ENCODE measurements at regions not wholly inside any gene's neighbourhood (a gene's known extent, or its start where the extent isn't known, plus 50 kb on each side); places are given as distances from the start of the nearest gene placed in this dataset.

DNA sequence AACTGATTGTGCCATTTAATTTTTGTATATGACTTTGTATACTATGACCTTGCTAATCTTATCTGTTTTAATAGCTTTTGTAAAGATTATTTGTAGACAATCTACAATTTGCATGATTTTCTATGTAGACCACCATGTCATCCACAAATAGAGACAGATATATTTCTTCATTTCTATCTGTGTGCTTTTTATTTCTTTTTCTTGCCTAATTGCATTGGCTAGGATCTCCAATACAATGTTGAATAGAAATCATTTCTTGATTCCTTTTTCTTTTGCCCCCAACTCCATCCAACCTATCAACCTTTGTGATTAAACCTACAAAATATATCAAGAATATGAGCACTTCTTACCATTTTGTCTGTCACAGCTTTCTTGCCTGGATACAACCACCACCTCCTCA lies 232.6 kb upstream of the POU3F1 start:
- no peak overlapping the region for H3K4me3 ChIP-seq (ENCODE audit: low read depth, low read length)
- ChIA-PET CTCF (no interaction called here), POLR2A (no interaction called here)
- TF ChIP-seq, protein P1, sequence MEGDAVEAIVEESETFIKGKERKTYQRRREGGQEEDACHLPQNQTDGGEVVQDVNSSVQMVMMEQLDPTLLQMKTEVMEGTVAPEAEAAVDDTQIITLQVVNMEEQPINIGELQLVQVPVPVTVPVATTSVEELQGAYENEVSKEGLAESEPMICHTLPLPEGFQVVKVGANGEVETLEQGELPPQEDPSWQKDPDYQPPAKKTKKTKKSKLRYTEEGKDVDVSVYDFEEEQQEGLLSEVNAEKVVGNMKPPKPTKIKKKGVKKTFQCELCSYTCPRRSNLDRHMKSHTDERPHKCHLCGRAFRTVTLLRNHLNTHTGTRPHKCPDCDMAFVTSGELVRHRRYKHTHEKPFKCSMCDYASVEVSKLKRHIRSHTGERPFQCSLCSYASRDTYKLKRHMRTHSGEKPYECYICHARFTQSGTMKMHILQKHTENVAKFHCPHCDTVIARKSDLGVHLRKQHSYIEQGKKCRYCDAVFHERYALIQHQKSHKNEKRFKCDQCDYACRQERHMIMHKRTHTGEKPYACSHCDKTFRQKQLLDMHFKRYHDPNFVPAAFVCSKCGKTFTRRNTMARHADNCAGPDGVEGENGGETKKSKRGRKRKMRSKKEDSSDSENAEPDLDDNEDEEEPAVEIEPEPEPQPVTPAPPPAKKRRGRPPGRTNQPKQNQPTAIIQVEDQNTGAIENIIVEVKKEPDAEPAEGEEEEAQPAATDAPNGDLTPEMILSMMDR (IDR thresholded peaks at IDR 0.05; ENCODE audit: insufficient read depth, low read length, missing control alignments) = no peak
- DNase-seq (ENCODE audit: low read depth, low spot score) = no peak

DNA sequence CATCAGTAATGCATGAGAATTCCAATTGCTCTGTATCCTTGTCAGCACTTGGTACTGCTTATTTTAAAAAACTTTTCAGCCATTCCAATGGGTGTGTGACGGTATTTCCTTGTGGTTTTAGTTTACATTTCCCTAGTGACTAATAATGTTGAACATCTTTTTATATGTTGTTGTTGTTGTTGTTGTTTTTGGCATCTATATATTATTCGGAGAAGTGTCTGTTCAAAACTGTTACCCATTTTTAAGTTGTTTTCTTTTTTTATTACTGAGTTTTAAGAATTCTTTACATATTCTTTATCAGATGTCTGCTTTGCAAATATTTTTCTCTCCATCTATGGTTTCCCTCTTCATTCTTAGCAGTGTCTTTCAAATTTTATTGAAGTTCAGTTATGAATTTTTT lies 231.1 kb upstream of the POU3F1 start:
- no peak overlapping the region for H3K4me3 ChIP-seq (ENCODE audit: low read depth, low read length)
- CTCF ChIA-PET = no interaction called here
- no peak for DNase-seq (ENCODE audit: low read depth, low spot score)
- POLR2A ChIA-PET = no interaction called here
- TF ChIP-seq, protein P1 (IDR thresholded peaks at IDR 0.05; ENCODE audit: insufficient read depth, low read length, missing control alignments) = no peak

DNA sequence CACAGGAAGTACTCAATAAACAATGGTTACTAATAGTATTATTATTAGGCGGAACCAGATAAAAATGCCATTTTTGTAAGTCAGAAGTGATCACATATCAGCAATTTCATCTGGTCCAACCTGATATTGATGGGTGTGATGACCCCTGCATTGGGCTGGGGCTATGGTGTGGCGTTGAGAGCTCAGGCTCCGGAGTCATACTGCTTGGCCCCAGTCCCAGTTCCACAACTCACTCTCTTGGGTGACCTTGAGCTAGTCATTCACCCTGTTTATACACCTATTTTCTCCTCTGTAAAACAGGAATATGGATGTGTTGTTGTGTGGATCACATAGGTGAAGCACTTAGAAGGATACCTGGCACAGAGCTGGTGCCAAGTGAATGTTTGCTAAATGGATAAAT lies 229.4 kb upstream of the POU3F1 start:
- ChIA-PET POLR2A (no interaction called here), CTCF (no interaction called here)
- TF ChIP-seq, protein P1 (IDR thresholded peaks at IDR 0.05; ENCODE audit: insufficient read depth, low read length, missing control alignments) = no peak
- no peak overlapping the region for H3K4me3 ChIP-seq (ENCODE audit: low read depth, low read length)
- DNase-seq (ENCODE audit: low read depth, low spot score) = no peak

DNA sequence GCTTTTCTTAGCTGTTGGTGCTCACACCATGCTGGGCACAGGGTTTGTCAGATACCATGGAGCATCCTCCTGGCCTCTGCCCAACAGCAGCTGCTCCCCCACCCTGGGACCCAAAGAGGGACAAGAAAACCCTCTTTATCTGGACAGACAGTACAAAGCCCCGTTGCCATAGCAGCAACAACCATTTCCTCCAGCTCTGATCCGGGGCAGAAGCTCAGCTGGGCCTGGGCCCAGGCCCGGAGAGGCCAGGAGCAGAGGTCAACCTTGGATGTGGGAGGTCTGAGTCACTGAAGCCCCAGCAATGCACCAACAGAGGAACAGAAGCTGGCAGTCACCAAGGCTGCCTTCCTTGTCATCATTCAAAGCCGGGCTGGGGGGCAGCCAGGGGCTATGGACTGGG lies 228.4 kb upstream of the POU3F1 start:
- ChIA-PET POLR2A (no interaction called here), CTCF (no interaction called here)
- no peak for DNase-seq (ENCODE audit: low read depth, low spot score)
- TF ChIP-seq, protein P1 (IDR thresholded peaks at IDR 0.05; ENCODE audit: insufficient read depth, low read length, missing control alignments) = no peak
- H3K4me3 ChIP-seq (ENCODE audit: low read depth, low read length) = no peak overlapping the region

DNA sequence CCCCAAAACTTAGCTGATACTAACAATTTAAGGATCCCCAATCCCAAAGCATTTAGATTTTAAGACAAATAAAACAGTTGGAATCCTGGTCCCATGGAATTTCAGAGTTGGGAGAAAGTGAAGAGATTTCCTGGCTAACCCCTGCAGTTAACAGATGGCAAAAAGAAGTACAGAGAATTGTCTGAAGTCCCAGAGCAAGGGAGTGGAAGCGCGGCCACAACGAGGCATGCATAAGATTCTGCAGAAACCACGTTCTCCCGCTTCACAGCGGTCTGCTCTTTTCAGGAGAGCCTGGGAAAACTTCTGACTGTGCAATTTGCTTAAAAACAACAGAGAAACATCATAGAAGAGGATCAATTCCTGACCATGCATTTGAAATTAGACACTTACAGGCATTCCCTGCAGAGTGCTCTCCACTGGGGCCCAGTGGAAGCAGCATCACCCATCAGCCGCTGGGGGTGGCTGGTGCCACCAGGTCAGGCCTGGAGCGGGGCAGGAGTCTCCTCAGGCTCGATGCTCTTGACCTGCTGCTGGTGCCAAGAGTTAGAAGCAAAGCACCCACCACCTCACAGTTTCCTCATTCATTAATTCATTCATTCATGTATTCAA lies 226.7 kb upstream of the POU3F1 start:
- POLR2A ChIA-PET = no interaction called here
- DNase-seq (ENCODE audit: low read depth, low spot score) = no peak
- TF ChIP-seq, protein P1 (IDR thresholded peaks at IDR 0.05; ENCODE audit: insufficient read depth, low read length, missing control alignments) = no peak
- no peak overlapping the region for H3K4me3 ChIP-seq (ENCODE audit: low read depth, low read length)
- CTCF ChIA-PET = no interaction called here

DNA sequence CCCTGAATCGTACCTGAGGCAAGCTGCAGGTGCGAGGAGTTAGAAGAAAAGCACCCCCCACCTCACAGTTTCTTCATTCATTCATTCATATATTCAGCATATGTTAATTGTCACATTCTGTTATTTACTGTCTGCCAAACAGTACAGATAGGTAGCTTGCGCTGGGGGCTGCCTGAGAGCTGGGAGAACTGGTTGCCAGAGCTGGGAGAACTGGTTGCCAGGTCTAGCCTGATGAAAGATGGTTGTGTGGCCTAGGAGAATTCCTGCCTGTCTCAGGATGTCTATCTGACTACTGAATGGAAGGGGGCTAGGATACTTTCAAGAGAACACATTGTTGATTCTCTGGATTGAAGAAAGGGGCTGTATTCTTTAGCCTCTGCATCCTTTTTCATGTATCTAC lies 225.9 kb upstream of the POU3F1 start:
- TF ChIP-seq, protein P1 (IDR thresholded peaks at IDR 0.05; ENCODE audit: insufficient read depth, low read length, missing control alignments) = no peak
- no peak overlapping the region for H3K4me3 ChIP-seq (ENCODE audit: low read depth, low read length)
- ChIA-PET POLR2A (interaction anchor here (1.0 kb wide), 1 partner anchor 248 kb away, joined by 3 read pairs; no protein-coding TSS in a partner anchor), CTCF (no interaction called here)
- DNase-seq (ENCODE audit: low read depth, low spot score) = no peak
